Stomach smooth muscle (tissue), 2 donors: ENCODE measurements at regions not wholly inside any gene's neighbourhood (a gene's known extent, or its start where the extent isn't known, plus 50 kb on each side); places are given as distances from the start of the nearest gene placed in this dataset.

ENCODE experiments used
- H3K27ac ChIP-seq: one replicate; pipeline ENCODE4 v1.7.0; 2013; ENCODE audit warnings: mild to moderate bottlenecking, low read length, inconsistent platforms
- H3K27me3 ChIP-seq, 2 donors: one replicate each; pipeline ENCODE4 v1.7.0; 2013; ENCODE audit warnings: low read length in 2 of 2; ENCODE audit not compliant: insufficient read depth in 2 of 2, control insufficient read depth in 1 of 2
- H3K36me3 ChIP-seq, 2 donors: one replicate each; pipeline ENCODE4 v1.7.0; 2013; ENCODE audit warnings: low read length in 2 of 2; ENCODE audit not compliant: control insufficient read depth in 2 of 2, insufficient read depth in 2 of 2
- H3K4me1 ChIP-seq: one replicate; pipeline ENCODE4 v1.7.0; 2013; ENCODE audit warnings: low read length; ENCODE audit not compliant: control insufficient read depth, insufficient read depth
- H3K4me3 ChIP-seq, 2 donors: one replicate each; pipeline ENCODE4 v1.7.0; 2013; ENCODE audit warnings: low read length in 2 of 2
- H3K9ac ChIP-seq, 2 donors: one replicate each; pipeline ENCODE4 v1.7.0; 2013; ENCODE audit warnings: low read length in 2 of 2, mild to moderate bottlenecking in 1 of 2
- H3K9me3 ChIP-seq, 2 donors: one replicate each; pipeline ENCODE4 v1.7.0; 2013; ENCODE audit warnings: low read length in 2 of 2; ENCODE audit not compliant: control insufficient read depth in 2 of 2
- donor health status: healthy.
- donor health status: Pancreatic carcinoma.

DNA sequence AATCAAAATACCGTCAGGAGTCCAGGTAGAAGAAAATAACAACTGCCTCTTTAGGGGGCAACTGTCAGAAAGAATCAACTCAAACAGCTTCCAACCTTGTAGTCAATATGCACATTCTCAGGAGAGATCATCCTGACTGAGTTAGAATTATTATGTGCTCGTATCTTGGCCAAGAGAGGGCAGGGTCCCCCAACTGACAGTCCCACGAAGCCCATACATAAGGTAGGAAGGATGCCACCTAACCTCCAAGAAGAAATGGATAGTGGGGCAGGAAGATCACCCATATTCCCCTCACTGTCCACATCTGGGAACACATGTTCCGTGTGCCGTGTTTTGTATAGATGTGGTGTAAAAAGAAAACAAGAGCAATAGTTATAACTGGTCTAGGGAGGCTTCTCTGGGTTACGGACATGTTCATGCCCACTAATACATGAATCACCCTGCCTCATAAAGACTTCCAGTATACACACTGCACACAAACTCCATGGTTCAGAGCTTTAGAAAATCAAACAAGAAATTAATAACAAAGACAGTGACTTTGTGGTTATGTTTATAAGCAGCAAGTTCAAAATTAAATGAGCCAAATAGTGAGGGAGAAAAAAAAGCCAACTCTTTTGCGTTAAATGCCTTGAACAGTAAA is 295.6 kb downstream of the FGFR2 start:
- H3K36me3 ChIP-seq = no peaks in the 10 kb centered on the region
- H3K9me3 ChIP-seq = peaks cover 0 to 3% of the 10 kb centered on the region in 2 donors
- H3K27me3 ChIP-seq = no peaks in the 10 kb centered on the region
- H3K9ac ChIP-seq = no peak overlapping the region
- H3K4me1 ChIP-seq = no peaks in the 10 kb centered on the region
- H3K27ac ChIP-seq = no peak overlapping the region
- H3K4me3 ChIP-seq = no peak overlapping the region

GRCh38 chr10:121303287-121303890 is 294.9 kb downstream of the FGFR2 start:
- H3K27ac ChIP-seq = no peak overlapping the region

GRCh38 chr10:121305066-121305465 is 293.2 kb downstream of the FGFR2 start:
- no peaks in the 10 kb centered on the region for H3K27me3 ChIP-seq
- no peak overlapping the region for H3K4me3 ChIP-seq
- H3K36me3 ChIP-seq = no peaks in the 10 kb centered on the region
- H3K9ac ChIP-seq = no peak overlapping the region
- no peaks in the 10 kb centered on the region for H3K9me3 ChIP-seq
- H3K27ac ChIP-seq = no peak overlapping the region
- no peaks in the 10 kb centered on the region for H3K4me1 ChIP-seq

More at GRCh38 chr10:121303287-121303890, 294.9 kb downstream of the FGFR2 start:
- Histone ChIP-seq H3K4me3 (no peak overlapping the region), H3K9me3 (peaks cover 0 to 3% of the 10 kb centered on the region in 2 donors), H3K36me3 (no peaks in the 10 kb centered on the region), H3K9ac (no peak overlapping the region), H3K4me1 (no peaks in the 10 kb centered on the region), H3K27me3 (no peaks in the 10 kb centered on the region)

DNA sequence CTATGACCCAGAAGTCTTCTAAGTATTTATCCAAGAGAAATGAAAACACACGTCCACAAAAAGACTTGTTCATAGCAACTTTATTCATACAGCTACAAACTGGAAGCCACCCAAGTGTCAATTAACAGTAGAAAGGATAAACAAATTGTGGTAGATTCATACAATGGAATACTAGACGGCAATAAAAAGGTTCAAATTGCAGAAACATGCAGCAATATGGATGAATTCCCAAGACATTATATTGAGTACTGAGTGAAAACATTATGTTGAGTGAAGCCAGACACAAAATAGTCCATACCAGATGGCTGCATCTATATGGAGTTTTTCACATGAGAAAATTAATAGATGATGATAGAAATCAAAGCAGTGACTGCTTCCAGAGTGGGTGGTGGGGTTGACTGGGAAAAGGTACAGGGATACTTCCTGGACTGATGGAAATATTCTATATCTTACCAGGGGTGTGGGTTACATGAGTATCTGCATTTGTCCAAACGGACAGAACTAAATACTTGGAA is 292.0 kb downstream of the FGFR2 start:
- Histone ChIP-seq H3K4me1 (no peaks in the 10 kb centered on the region), H3K4me3 (no peak overlapping the region), H3K36me3 (no peaks in the 10 kb centered on the region), H3K9me3 (no peaks in the 10 kb centered on the region), H3K9ac (no peak overlapping the region), H3K27me3 (no peaks in the 10 kb centered on the region), H3K27ac (no peak overlapping the region)

GRCh38 chr10:121307411-121307980 is 290.7 kb downstream of the FGFR2 start:
- H3K9ac ChIP-seq = no peak overlapping the region

DNA sequence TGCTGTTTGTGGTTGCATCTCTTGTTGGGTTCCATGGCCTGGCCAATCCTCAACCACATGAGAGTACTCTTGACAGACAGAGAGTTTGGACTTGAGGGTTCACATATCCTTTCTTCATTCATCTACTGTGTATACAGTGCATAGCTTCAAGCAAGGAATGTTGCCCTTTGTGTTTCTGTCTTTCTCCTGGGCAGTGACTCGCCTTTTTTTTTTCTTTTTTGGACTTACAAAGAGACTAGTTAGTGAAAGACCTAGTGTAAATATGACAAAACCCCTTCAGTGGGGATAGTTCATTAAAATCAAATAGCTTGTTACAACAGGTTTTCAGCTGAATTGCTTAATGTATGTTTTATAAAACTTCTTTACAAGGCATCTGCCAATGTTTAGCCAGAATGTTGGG is 290.2 kb downstream of the FGFR2 start:
- Histone ChIP-seq H3K36me3 (no peaks in the 10 kb centered on the region), H3K9me3 (no peaks in the 10 kb centered on the region), H3K27me3 (no peaks in the 10 kb centered on the region), H3K9ac (no peak overlapping the region), H3K27ac (no peak overlapping the region), H3K4me3 (no peak overlapping the region), H3K4me1 (no peaks in the 10 kb centered on the region)

More at GRCh38 chr10:121307411-121307980, 290.7 kb downstream of the FGFR2 start:
- Histone ChIP-seq H3K4me3 (no peak overlapping the region), H3K27ac (no peak overlapping the region), H3K4me1 (no peaks in the 10 kb centered on the region), H3K36me3 (no peaks in the 10 kb centered on the region), H3K9me3 (no peaks in the 10 kb centered on the region), H3K27me3 (no peaks in the 10 kb centered on the region)

DNA sequence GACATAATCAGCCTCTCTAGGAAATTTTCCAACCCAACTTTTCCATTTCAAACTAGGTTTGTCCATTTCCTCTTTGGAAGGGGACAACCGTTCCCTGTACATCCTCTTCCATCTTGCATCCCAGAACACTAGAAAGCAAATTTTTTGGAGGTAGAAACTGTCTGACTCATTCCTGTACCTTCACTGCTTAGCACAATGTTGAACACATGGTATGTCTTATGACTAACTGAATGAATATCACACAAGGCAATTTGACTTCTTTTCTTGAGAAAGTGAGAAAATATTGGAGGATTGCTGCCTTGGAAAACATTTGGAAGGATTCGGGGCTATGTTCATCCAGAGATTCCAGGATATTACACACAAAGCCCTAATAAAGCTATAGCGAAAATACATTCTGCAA is 289.1 kb downstream of the FGFR2 start:
- H3K9ac ChIP-seq = no peak overlapping the region
- H3K27ac ChIP-seq = no peak overlapping the region
- H3K36me3 ChIP-seq = no peaks in the 10 kb centered on the region
- no peaks in the 10 kb centered on the region for H3K4me1 ChIP-seq
- no peak overlapping the region for H3K4me3 ChIP-seq
- no peaks in the 10 kb centered on the region for H3K27me3 ChIP-seq
- no peaks in the 10 kb centered on the region for H3K9me3 ChIP-seq

GRCh38 chr10:121310151-121310711 is 288.0 kb downstream of the FGFR2 start:
- no peaks in the 10 kb centered on the region for H3K27me3 ChIP-seq
- no peak overlapping the region for H3K27ac ChIP-seq
- H3K4me1 ChIP-seq = no peaks in the 10 kb centered on the region
- no peak overlapping the region for H3K9ac ChIP-seq
- no peaks in the 10 kb centered on the region for H3K9me3 ChIP-seq
- no peaks in the 10 kb centered on the region for H3K36me3 ChIP-seq
- no peak overlapping the region for H3K4me3 ChIP-seq

DNA sequence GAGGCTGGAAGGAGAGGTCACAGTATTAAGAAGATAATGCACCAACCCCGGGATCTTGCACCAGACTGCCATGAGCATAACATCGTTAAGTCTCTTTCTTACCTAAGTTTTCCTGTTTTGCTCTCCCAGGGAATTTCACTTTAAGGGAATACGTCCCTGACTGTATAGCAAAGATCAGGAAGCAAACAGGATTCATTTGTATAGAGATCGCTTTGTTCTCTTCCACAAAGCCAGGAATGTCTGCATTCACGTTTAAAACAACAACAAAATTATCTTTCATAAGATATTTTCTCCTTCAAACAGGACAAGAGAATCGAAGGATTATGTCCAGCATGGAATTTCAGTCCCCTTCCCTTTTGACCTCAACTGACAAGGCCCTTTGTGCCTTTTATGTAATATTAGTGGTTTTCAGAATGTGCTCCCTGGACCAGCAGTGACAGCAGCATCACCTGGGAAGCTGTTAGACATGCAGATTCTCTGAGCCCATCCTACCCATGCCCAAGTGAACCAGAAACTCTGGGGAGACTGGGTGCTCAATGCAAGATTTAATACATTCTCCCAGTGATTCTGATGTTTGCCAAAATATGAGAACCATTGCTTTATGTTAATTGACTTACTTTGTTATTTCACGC is 286.3 kb downstream of the FGFR2 start:
- Histone ChIP-seq H3K4me1 (no peaks in the 10 kb centered on the region), H3K27ac (no peak overlapping the region), H3K4me3 (no peak overlapping the region), H3K36me3 (no peaks in the 10 kb centered on the region), H3K27me3 (no peaks in the 10 kb centered on the region), H3K9me3 (no peaks in the 10 kb centered on the region), H3K9ac (no peak overlapping the region)

- no peaks in the 10 kb centered on the region for H3K27me3 ChIP-seq
- no peak overlapping the region for H3K4me3 ChIP-seq
- H3K9me3 ChIP-seq = no peaks in the 10 kb centered on the region
- H3K36me3 ChIP-seq = no peaks in the 10 kb centered on the region
- no peak overlapping the region for H3K27ac ChIP-seq
- no peaks in the 10 kb centered on the region for H3K4me1 ChIP-seq
- no peak overlapping the region for H3K9ac ChIP-seq
Measured at GRCh38 chr10:121312587-121312986, 285.7 kb downstream of the FGFR2 start.
